WTC11 (cell line): ENCODE measurements at regions not wholly inside any gene's neighbourhood (a gene's known extent, or its start where the extent isn't known, plus 50 kb on each side); places are given as distances from the start of the nearest gene placed in this dataset.
"Not testable (repeated sequence)": the region's sequence is repeated elsewhere in the genome, so short reads cannot be mapped to it uniquely, and the experiment has no call there.

ENCODE experiments used
- CBFB ChIP-seq: sonication (generic); formaldehyde crosslinking; IDR thresholded peaks from 2 replicates; pipeline ENCODE4 v1.8.1; 2022; ENCODE audit warnings: mild to moderate bottlenecking, low read depth, missing genetic modification reagents
- CREM ChIP-seq: sonication (generic); formaldehyde crosslinking; IDR thresholded peaks from 2 replicates; pipeline ENCODE4 v1.8.1; 2022; ENCODE audit warnings: mild to moderate bottlenecking, missing genetic modification reagents, moderate library complexity
- CTCF ChIP-seq: fragments of 200-600 bp; IDR thresholded peaks from 2 replicates; pipeline ENCODE4 v1.8.0; 2022; ENCODE audit warnings: antibody characterized with exemption
- FOXP1 ChIP-seq: sonication (generic); formaldehyde crosslinking; IDR thresholded peaks from 2 replicates; pipeline ENCODE4 v1.8.0; 2022; ENCODE audit warnings: missing genetic modification reagents, mild to moderate bottlenecking, moderate library complexity, borderline replicate concordance
- KAT7 ChIP-seq: sonication (generic); formaldehyde crosslinking; IDR thresholded peaks from 2 replicates; pipeline ENCODE4 v1.8.1; 2023; ENCODE audit warnings: missing genetic modification reagents, mild to moderate bottlenecking, borderline replicate concordance
- NFE2L1 ChIP-seq: sonication (generic); formaldehyde crosslinking; IDR thresholded peaks from 2 replicates; pipeline ENCODE4 v1.8.1; 2023; ENCODE audit warnings: missing genetic modification reagents
- RELA ChIP-seq: sonication (generic); formaldehyde crosslinking; IDR thresholded peaks from 2 replicates; pipeline ENCODE4 v1.8.1; 2022; ENCODE audit warnings: missing genetic modification reagents, mild to moderate bottlenecking, borderline replicate concordance
- ZNF138 ChIP-seq: sonication (generic); formaldehyde crosslinking; conservative IDR thresholded peaks from 2 replicates; pipeline ENCODE4 v1.8.1; 2022; ENCODE audit warnings: mild to moderate bottlenecking, moderate library complexity, missing genetic modification reagents

DNA sequence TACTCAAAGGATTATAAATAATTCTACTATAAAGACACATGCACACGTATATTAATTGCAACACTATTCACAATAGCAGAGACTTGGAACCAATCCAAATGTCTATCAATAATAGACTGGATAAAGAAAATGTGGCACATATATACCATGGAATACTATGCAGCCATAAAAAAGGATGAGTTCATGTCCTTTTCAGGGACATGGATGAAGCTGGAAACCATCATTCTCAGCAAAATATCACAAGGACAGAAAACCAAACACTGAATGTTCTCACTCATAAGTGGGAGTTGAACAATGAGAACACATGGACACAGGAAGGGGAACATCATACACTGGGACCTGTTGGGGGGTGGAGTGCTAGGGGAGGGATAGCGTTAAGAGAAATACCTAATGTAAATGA lies 1052.2 kb upstream of the POU3F4 start:
- not testable (repeated sequence) for TF ChIP-seq CTCF; CBFB (CRISPR knock-in tag); FOXP1 (CRISPR knock-in tag); RELA (CRISPR knock-in tag); CREM (CRISPR knock-in tag); NFE2L1 (CRISPR knock-in tag); KAT7 (CRISPR knock-in tag); ZNF138 (CRISPR knock-in tag)
